Right cardiac atrium (tissue), 5 donors: ENCODE measurements at regions not wholly inside any gene's neighbourhood (a gene's known extent, or its start where the extent isn't known, plus 50 kb on each side); places are given as distances from the start of the nearest gene placed in this dataset.

Experiments used
- ATAC-seq, 2 donors: fragments of 200-7000 bp; cut with Tn5 transposase; one replicate each; pipeline versions ENCODE4 v1.8.0 to v1.9.1; 2020; ENCODE audit warnings: moderate library complexity in 2 of 2, mild to moderate bottlenecking in 1 of 2
- DNase-seq, 3 donors: peaks; one replicate each; pipeline ENCODE4 v3.0.0-alpha.2; 2020
- H3K27ac ChIP-seq: one replicate; pipeline ENCODE4 v1.5.1; 2013; ENCODE audit warnings: mild to moderate bottlenecking, low read length, control low read depth, moderate library complexity
- H3K27me3 ChIP-seq: one replicate; pipeline ENCODE4 v1.6.1; 2013; ENCODE audit not compliant: control insufficient read depth, insufficient read depth
- H3K4me1 ChIP-seq: one replicate; pipeline ENCODE4 v1.6.1; 2013; ENCODE audit warnings: low read length; ENCODE audit not compliant: control insufficient read depth, insufficient read depth
- H3K4me3 ChIP-seq: one replicate; pipeline ENCODE4 v1.5.1; 2013; ENCODE audit warnings: low read length, control low read depth
- H3K9me3 ChIP-seq: one replicate; pipeline ENCODE4 v1.6.1; 2013; ENCODE audit warnings: low read length; ENCODE audit not compliant: control insufficient read depth
- WGBS: extraction: QIAGEN DNeasy Blood & Tissue Kit; methylation state at CpG from one replicate; pipeline ENCODE4 v1.1.7; 2013; 5-methylcytosine and 5-hydroxymethylcytosine counted together
- intact Hi-C, 4 donors: fragments of 100-400 bp; cut with DNase I; formaldehyde crosslinking; loops; one replicate each; pipeline versions ENCODE4 v1.11.0 to v1.14.0; 2022 to 2023
- donor health status: healthy with polysubstance abuse.
- donor health status: DM: no; HTN: yes; CAD: no.
- donor health status: DM: no; HTN: no; CAD: no.
- donor health status: DM: no; HTN: yes; CAD: no; lungs with severe emphysema.
- donor health status: DM: yes; HTN: yes; CAD: no.

DNA sequence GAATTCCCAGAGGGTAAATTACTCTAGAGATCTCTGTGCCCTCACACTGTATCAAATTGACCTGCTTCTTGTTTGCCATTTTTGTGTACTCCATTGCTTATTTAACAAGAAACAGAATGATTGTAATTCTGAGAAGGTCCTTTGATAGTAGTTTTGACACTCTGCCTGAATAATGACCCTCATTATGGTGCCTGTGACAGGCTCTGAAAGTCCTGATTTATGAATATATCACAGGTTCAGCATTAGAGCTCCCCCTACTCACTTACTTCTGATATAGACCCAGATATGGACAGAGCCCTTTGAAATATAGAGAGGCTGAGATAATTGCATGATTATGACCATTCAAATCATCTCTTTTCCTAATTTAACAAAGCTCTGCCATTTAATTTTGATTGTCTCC lies 465.2 kb downstream of the MDFIC start:
- no peak overlapping the region for H3K27ac ChIP-seq
- intact Hi-C loops = no loop called here
- no peak for ATAC-seq
- H3K4me3 ChIP-seq = no peak overlapping the region
- H3K4me1 ChIP-seq = no peaks in the 10 kb centered on the region
- no peaks in the 10 kb centered on the region for H3K27me3 ChIP-seq
- no peaks in the 10 kb centered on the region for H3K9me3 ChIP-seq
- no peak for DNase-seq

DNA sequence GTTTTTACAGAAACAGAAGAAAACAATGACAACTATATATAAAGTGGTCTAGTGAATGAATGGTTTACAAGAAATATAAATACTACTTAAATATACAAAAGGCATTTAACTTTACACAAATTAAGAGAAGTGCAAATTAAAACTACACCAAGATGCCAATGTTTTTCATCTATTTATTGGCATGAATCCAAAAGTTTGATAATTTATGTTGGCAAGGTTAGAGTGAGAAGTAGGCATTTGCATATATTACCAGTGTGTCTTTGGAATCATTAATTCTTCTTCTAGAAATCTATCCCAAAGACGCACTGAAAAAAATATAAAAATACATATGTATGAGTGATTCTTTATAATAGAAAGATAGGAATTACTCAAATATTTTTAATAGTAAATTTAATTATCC lies 457.4 kb downstream of the MDFIC start:
- Histone ChIP-seq H3K9me3 (no peaks in the 10 kb centered on the region), H3K27ac (no peak overlapping the region), H3K27me3 (no peaks in the 10 kb centered on the region), H3K4me1 (no peaks in the 10 kb centered on the region), H3K4me3 (no peak overlapping the region)
- no peak for ATAC-seq
- 95% methylated on average over 1 of the region's 1 CpG for WGBS
- no peak for DNase-seq
- intact Hi-C loops = no loop called here

- intact Hi-C loops = no loop called here
- no peak for ATAC-seq
- Histone ChIP-seq H3K4me1 (no peaks in the 10 kb centered on the region), H3K9me3 (no peaks in the 10 kb centered on the region), H3K27me3 (no peaks in the 10 kb centered on the region), H3K27ac (no peak overlapping the region), H3K4me3 (no peak overlapping the region)
- DNase-seq = no peak
Observed at GRCh38 chr7:115368998-115369397, 447.1 kb downstream of the MDFIC start.

- ATAC-seq = no peak
- Histone ChIP-seq H3K27me3 (no peaks in the 10 kb centered on the region), H3K4me1 (no peaks in the 10 kb centered on the region), H3K4me3 (no peak overlapping the region), H3K27ac (no peak overlapping the region), H3K9me3 (no peaks in the 10 kb centered on the region)
- intact Hi-C loops = no loop called here
- DNase-seq = no peak
- 94% methylated on average over 2 of the region's 2 CpGs for WGBS
Observed at GRCh38 chr7:115363916-115364315, 442.0 kb downstream of the MDFIC start.

DNA sequence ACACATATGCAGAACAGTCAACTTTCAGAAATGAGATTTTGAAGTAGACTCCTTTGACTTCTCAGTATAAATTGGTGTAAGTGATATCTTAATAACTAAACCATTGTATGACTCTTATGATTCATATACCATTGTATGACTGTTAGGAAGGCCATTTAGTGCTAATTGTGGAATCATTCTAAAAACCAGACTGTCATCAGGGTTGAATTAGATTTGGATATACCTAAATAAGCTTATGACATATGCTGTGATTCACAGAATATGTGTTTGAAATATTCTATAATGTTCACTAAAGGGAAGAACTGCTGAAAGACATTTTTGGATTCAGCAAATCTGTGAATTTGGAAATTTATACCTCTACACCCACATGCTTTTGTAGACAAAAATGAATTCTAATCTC lies 438.1 kb downstream of the MDFIC start:
- H3K4me3 ChIP-seq = no peak overlapping the region
- no peak overlapping the region for H3K27ac ChIP-seq
- ATAC-seq (no peak), DNase-seq (no peak)
- intact Hi-C loops = no loop called here
- H3K4me1 ChIP-seq = no peaks in the 10 kb centered on the region
- H3K9me3 ChIP-seq = no peaks in the 10 kb centered on the region
- H3K27me3 ChIP-seq = no peaks in the 10 kb centered on the region

DNA sequence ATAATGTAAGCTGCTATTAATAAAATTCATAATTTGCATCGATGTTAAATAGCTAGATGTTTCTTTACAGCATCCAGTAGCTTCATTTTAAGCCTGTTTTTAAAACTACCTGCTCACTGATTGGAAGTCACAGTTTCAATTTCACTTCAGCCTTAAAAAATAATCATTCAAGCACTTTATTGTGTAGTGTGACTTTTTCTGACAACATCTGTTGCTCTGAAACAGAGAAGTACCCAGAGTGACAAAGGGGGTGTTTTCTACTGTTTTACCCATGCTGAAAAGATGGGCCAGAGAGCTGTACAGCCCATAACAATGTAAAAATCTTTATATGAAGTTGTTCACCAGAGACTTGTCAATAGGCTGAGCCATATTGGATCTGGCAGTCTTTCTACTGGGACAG lies 437.2 kb downstream of the MDFIC start:
- H3K27ac ChIP-seq = no peak overlapping the region
- WGBS = 84% methylated on average over 1 of the region's 1 CpG
- no peak overlapping the region for H3K4me3 ChIP-seq
- H3K27me3 ChIP-seq = no peaks in the 10 kb centered on the region
- H3K9me3 ChIP-seq = no peaks in the 10 kb centered on the region
- H3K4me1 ChIP-seq = no peaks in the 10 kb centered on the region
- intact Hi-C loops = no loop called here
- DNase-seq = no peak
- ATAC-seq = no peak

DNA sequence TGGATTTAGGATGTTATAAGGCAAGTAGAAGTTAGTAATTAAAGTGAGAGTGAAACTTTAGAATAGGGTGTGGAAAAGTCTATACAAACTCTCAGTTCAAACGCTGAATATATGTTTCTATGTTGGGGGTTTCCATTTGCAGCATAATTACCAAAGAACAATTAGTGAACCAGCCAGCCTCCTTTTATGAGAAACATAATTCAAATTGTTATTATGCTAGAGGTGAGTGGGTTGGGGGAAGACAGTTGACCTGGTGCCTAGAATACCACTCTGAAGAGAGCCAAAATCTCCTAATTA lies 435.8 kb downstream of the MDFIC start:
- Histone ChIP-seq H3K27me3 (no peaks in the 10 kb centered on the region), H3K4me3 (no peak overlapping the region), H3K4me1 (no peaks in the 10 kb centered on the region), H3K27ac (no peak overlapping the region), H3K9me3 (no peaks in the 10 kb centered on the region)
- intact Hi-C loops = no loop called here
- ATAC-seq = no peak
- DNase-seq = no peak
- WGBS = 74% methylated on average over 1 of the region's 1 CpG

DNA sequence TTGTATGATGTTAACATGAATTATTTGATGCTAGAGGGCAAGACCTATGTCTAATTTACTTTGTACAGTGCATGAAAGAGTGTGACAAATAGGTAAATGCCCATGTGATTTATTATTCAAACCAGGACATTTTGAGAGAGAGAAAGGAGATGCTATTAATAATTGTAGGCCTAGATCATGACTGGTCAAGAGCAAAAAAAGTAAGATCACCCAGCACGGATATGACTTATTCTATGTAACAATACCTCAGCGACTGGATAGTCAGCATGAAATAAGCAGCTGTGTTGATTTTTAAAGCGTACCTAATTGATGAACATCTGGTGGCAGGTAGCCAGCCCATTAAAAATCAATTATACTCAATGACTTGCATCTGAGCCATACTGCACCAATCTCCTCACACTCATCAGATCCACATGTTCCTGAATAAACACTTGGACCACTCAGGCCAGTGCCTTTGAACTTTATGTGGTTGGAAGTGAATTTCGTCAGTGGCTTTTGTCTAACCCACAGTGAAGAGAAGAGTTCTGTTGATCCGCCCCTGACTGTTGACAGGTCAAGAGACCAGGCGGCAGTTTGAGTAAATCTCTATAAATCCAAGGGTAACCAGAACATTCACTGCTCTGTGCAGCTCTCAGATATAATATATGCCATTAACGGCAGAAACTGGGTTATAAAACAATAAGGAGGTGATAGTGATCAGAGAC lies 435.3 kb downstream of the MDFIC start:
- Histone ChIP-seq H3K27ac (no peak overlapping the region), H3K9me3 (no peaks in the 10 kb centered on the region), H3K4me1 (no peaks in the 10 kb centered on the region), H3K27me3 (no peaks in the 10 kb centered on the region), H3K4me3 (no peak overlapping the region)
- no peak for DNase-seq
- no peak for ATAC-seq
- 80% methylated on average over 7 of the region's 7 CpGs for WGBS
- intact Hi-C loops = no loop called here

DNA sequence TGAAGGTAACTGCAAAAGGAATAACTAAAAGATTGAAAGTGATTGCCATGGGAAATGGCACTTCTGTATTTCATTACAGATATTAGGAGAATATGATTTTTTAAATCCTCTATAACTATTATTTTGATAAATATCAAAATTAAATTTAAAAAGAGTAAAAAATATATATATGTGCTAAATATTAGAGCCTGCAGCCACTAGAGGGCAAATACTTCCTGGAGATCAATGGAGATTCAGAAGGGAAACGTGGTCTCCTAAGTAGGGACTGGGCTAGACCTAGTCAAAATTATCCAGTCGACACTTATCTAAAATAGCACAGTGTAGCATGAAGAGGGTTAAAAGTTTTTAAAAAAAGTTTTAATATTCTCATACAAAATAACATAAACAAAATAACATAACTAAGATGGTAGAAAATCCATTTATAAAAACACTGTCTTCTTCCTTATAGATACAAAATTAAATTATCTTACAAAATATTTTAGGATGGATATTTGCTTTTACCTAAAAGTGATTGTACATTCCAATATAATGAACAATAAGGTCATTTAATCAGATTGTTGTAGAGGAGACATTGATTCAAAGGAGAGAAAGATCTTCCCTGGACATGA lies 434.3 kb downstream of the MDFIC start:
- Histone ChIP-seq H3K4me1 (no peaks in the 10 kb centered on the region), H3K27me3 (no peaks in the 10 kb centered on the region), H3K27ac (no peak overlapping the region), H3K4me3 (no peak overlapping the region), H3K9me3 (no peaks in the 10 kb centered on the region)
- 38% methylated on average over 2 of the region's 2 CpGs for whole genome bisulfite sequencing
- DNase-seq = no peak
- ATAC-seq = no peak
- intact Hi-C loops = no loop called here

GRCh38 chr7:115354925-115355324 lies 433.0 kb downstream of the MDFIC start:
- WGBS = 91% methylated on average over 1 of the region's 1 CpG
- intact Hi-C loops = no loop called here
- no peak overlapping the region for H3K27ac ChIP-seq

DNA sequence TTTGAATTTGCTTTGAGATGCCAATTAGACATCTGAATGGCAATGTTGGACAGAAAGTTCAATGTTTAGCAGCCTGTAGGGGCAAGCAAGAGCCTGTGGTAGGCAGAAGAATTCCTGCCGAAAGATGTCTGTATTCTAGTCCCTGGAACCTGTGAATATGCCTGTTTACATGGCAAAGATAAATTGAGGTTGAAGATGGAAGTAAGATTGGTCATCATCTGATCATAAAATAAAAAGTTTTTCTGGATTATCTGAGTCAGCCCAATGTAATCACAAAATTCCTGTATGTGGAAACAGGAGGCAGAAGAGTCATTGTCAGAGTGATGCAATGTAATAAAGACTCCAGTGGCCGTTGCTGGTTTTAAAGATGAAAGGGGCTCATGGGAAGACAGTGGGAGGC lies 430.5 kb downstream of the MDFIC start:
- H3K27ac ChIP-seq = no peak overlapping the region
- H3K9me3 ChIP-seq = no peaks in the 10 kb centered on the region
- no peaks in the 10 kb centered on the region for H3K27me3 ChIP-seq
- DNase-seq (no peak), ATAC-seq (no peak)
- intact Hi-C loops = no loop called here
- WGBS = 70% methylated on average over 2 of the region's 2 CpGs
- H3K4me1 ChIP-seq = no peaks in the 10 kb centered on the region
- no peak overlapping the region for H3K4me3 ChIP-seq

More at GRCh38 chr7:115354925-115355324, 433.0 kb downstream of the MDFIC start:
- no peaks in the 10 kb centered on the region for H3K27me3 ChIP-seq
- no peak for ATAC-seq
- no peak overlapping the region for H3K4me3 ChIP-seq
- no peaks in the 10 kb centered on the region for H3K4me1 ChIP-seq
- DNase-seq = no peak
- no peaks in the 10 kb centered on the region for H3K9me3 ChIP-seq

DNA sequence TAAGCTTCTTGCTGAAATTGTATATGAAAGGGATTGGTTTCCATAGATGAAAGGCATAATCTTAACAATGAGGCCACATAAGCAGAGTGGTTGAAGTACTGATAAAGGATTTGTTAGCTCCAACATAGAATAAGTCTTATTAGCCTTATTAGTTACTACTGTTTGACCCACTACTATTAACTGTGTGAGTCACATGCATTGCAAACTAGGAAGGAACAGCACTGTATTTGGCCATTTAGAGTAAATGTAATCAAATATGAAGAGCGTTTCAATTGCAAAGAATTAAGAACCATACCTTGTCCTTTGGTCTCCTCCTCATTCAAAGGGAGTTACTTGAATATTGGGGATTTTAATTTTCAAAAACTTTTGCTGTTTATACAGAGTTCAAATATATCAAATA lies 428.9 kb downstream of the MDFIC start:
- Histone ChIP-seq H3K27ac (no peak overlapping the region), H3K4me3 (no peak overlapping the region), H3K4me1 (no peaks in the 10 kb centered on the region), H3K9me3 (no peaks in the 10 kb centered on the region), H3K27me3 (no peaks in the 10 kb centered on the region)
- intact Hi-C loops = no loop called here
- DNase-seq = no peak
- WGBS = 94% methylated on average over 1 of the region's 1 CpG
- ATAC-seq = no peak
